Common myeloid progenitor, CD34-positive (primary cell): ENCODE measurements at regions not wholly inside any gene's neighbourhood (a gene's known extent, or its start where the extent isn't known, plus 50 kb on each side); places are given as distances from the start of the nearest gene placed in this dataset.

ENCODE experiments used
- CTCF ChIA-PET: fragments of 350-600 bp; sonication (Branson Sonifier 250); formaldehyde crosslinking; loops from one replicate; lab custom pipeline; 2021; ENCODE audit warnings: antibody characterized with exemption; lab: Charles Lee
- POLR2A ChIA-PET: fragments of 350-600 bp; sonication (Branson Sonifier 250); formaldehyde crosslinking; loops from one replicate; lab custom pipeline; 2021; ENCODE audit warnings: antibody characterized with exemption; lab: Charles Lee
- DNase-seq, 3 donors: peaks; one replicate each; pipeline versions ENCODE4 v3.0.0 to v3.0.0-alpha.2; 2013
- H3K27ac ChIP-seq, 2 experiments: 1 replicate in 1 of 2; 2 replicates in 1 of 2; pipeline ENCODE4 v1.7.0; 2013; ENCODE audit warnings: inconsistent platforms in 2 of 2, low read length in 2 of 2, mild to moderate bottlenecking in 2 of 2, low read depth in 1 of 2, moderate library complexity in 1 of 2; ENCODE audit not compliant: severe bottlenecking in 2 of 2, insufficient read depth in 1 of 2, poor library complexity in 1 of 2
- H3K27me3 ChIP-seq, 5 experiments: replicated peaks in 2 of 5; 1 replicate in 3 of 5; 2 replicates in 2 of 5; pipeline versions ENCODE4 v1.6.1 to v1.7.0; 2013; ENCODE audit warnings: low read length in 4 of 5, mild to moderate bottlenecking in 2 of 5, moderate library complexity in 2 of 5, inconsistent platforms in 1 of 5; ENCODE audit not compliant: insufficient read depth in 5 of 5, control insufficient read depth in 4 of 5
- H3K36me3 ChIP-seq, 4 experiments: 1 replicate in 2 of 4; 2 replicates in 2 of 4; pipeline versions ENCODE4 v1.6.1 to v1.7.0; 2013; ENCODE audit warnings: low read length in 3 of 4, control low read depth in 1 of 4, mild to moderate bottlenecking in 1 of 4; ENCODE audit not compliant: control insufficient read depth in 4 of 4, insufficient read depth in 4 of 4
- H3K4me1 ChIP-seq, 4 experiments: 1 replicate in 3 of 4; 2 replicates in 1 of 4; pipeline versions ENCODE4 v1.6.1 to v1.7.1; 2013; ENCODE audit warnings: low read length in 3 of 4, mild to moderate bottlenecking in 3 of 4, control low read depth in 1 of 4, inconsistent platforms in 1 of 4, moderate library complexity in 1 of 4; ENCODE audit not compliant: control insufficient read depth in 4 of 4, insufficient read depth in 4 of 4; ENCODE audit errors: control extremely low read depth in 1 of 4
- H3K4me3 ChIP-seq, 7 experiments: 1 replicate in 4 of 7; 2 replicates in 3 of 7; pipeline versions ENCODE4 v1.5.1 to v1.7.0; 2013; ENCODE audit warnings: mild to moderate bottlenecking in 7 of 7, low read length in 6 of 7, moderate library complexity in 6 of 7, inconsistent platforms in 2 of 7, low read depth in 2 of 7, control low read depth in 1 of 7; ENCODE audit not compliant: insufficient read depth in 4 of 7, control insufficient read depth in 1 of 7; ENCODE audit errors: extremely low read depth in 1 of 7
- H3K9me3 ChIP-seq, 5 experiments: 1 replicate in 4 of 5; 2 replicates in 1 of 5; pipeline versions ENCODE4 v1.6.1 to v1.7.1; 2013; ENCODE audit warnings: low read length in 4 of 5, mild to moderate bottlenecking in 2 of 5, inconsistent platforms in 1 of 5, low read depth in 1 of 5, moderate library complexity in 1 of 5; ENCODE audit not compliant: control insufficient read depth in 4 of 5, insufficient read depth in 2 of 5; ENCODE audit errors: control extremely low read depth in 1 of 5
- WGBS: methylation state at CpG from one replicate; pipeline ENCODE4 v1.1.5; 2013; ENCODE audit not compliant: insufficient coverage; 5-methylcytosine and 5-hydroxymethylcytosine counted together

- Histone ChIP-seq H3K36me3 (no peaks in the 10 kb centered on the region), H3K27ac (no peak overlapping the region), H3K27me3 (no peaks in the 10 kb centered on the region), H3K4me1 (no peaks in the 10 kb centered on the region), H3K4me3 (no peak overlapping the region), H3K9me3 (no peaks in the 10 kb centered on the region)
- CTCF ChIA-PET: interaction anchor here (1.1 kb wide), 1 partner anchor 10 kb away, joined by 3 read pairs; no protein-coding TSS in a partner anchor
- 89% methylated on average over 19 of the region's 25 CpGs for WGBS
- POLR2A ChIA-PET: no interaction called here
- no peak for DNase-seq
Observed at GRCh38 chr12:111160350-111161241, 208.3 kb downstream of the PHETA1 start.

- POLR2A ChIA-PET: no interaction called here
- WGBS: 89% methylated on average over 4 of the region's 8 CpGs
Observed at GRCh38 chr12:111158992-111159391, 209.9 kb downstream of the PHETA1 start.

GRCh38 chr12:111157486-111157885 lies 211.4 kb downstream of the PHETA1 start:
- Histone ChIP-seq H3K36me3 (no peaks in the 10 kb centered on the region), H3K4me1 (no peaks in the 10 kb centered on the region), H3K4me3 (no peak overlapping the region), H3K27ac (no peak overlapping the region), H3K9me3 (no peaks in the 10 kb centered on the region), H3K27me3 (no peaks in the 10 kb centered on the region)
- CTCF ChIA-PET: no interaction called here
- WGBS: 100% methylated on average over 1 of the region's 2 CpGs
- POLR2A ChIA-PET: no interaction called here
- no peak for DNase-seq

More at GRCh38 chr12:111158992-111159391, 209.9 kb downstream of the PHETA1 start:
- CTCF ChIA-PET: interaction anchor here (0.6 to 0.9 kb wide), 2 partner anchors 13 to 1873 kb away, joined by 3 read pairs; no protein-coding TSS in a partner anchor
- DNase-seq: no peak
- no peaks in the 10 kb centered on the region for H3K4me1 ChIP-seq
- H3K36me3 ChIP-seq: no peaks in the 10 kb centered on the region
- H3K9me3 ChIP-seq: no peaks in the 10 kb centered on the region
- no peaks in the 10 kb centered on the region for H3K27me3 ChIP-seq
- no peak overlapping the region for H3K4me3 ChIP-seq
- no peak overlapping the region for H3K27ac ChIP-seq

- DNase-seq: no peak
- POLR2A ChIA-PET: no interaction called here
- H3K4me1 ChIP-seq: no peaks in the 10 kb centered on the region
- no peaks in the 10 kb centered on the region for H3K9me3 ChIP-seq
- no peaks in the 10 kb centered on the region for H3K27me3 ChIP-seq
- H3K27ac ChIP-seq: no peak overlapping the region
- CTCF ChIA-PET: interaction anchor here (0.6 kb wide), 1 partner anchor 139 kb away, joined by 3 read pairs; no protein-coding TSS in a partner anchor
- 100% methylated on average over 2 of the region's 3 CpGs for WGBS
- no peak overlapping the region for H3K4me3 ChIP-seq
- no peaks in the 10 kb centered on the region for H3K36me3 ChIP-seq
Observed at GRCh38 chr12:111156304-111156703, 212.6 kb downstream of the PHETA1 start.

GRCh38 chr12:111155521-111155920 lies 213.4 kb downstream of the PHETA1 start:
- WGBS: 80% methylated on average over 1 of the region's 8 CpGs
- no peak for DNase-seq
- no peaks in the 10 kb centered on the region for H3K9me3 ChIP-seq
- H3K4me3 ChIP-seq: no peak overlapping the region
- ChIA-PET CTCF (no interaction called here), POLR2A (no interaction called here)
- H3K36me3 ChIP-seq: no peaks in the 10 kb centered on the region
- no peaks in the 10 kb centered on the region for H3K27me3 ChIP-seq
- H3K27ac ChIP-seq: no peak overlapping the region
- peaks cover 0 to 3% (median 1%) of the 10 kb centered on the region in 4 experiments for H3K4me1 ChIP-seq

- ChIA-PET CTCF (no interaction called here), POLR2A (no interaction called here)
- Histone ChIP-seq H3K4me1 (peaks cover 0 to 8% (median 5%) of the 10 kb centered on the region in 4 experiments), H3K27ac (no peak overlapping the region), H3K36me3 (no peaks in the 10 kb centered on the region), H3K27me3 (no peaks in the 10 kb centered on the region), H3K4me3 (no peak overlapping the region), H3K9me3 (no peaks in the 10 kb centered on the region)
- WGBS: 89% methylated on average over 3 of the region's 3 CpGs
- DNase-seq: no peak
Observed at GRCh38 chr12:111155020-111155419, 213.9 kb downstream of the PHETA1 start.

GRCh38 chr12:111154147-111154834 lies 214.6 kb downstream of the PHETA1 start:
- CTCF ChIA-PET: no interaction called here
- no peak for DNase-seq
- Histone ChIP-seq H3K36me3 (no peaks in the 10 kb centered on the region), H3K4me1 (peaks cover 0 to 15% (median 7%) of the 10 kb centered on the region in 4 experiments), H3K27me3 (peaks cover 0 to 2% (median 0%) of the 10 kb centered on the region in 5 experiments), H3K27ac (no peak overlapping the region), H3K9me3 (no peaks in the 10 kb centered on the region), H3K4me3 (no peak overlapping the region)
- POLR2A ChIA-PET: no interaction called here
- WGBS: 79% methylated on average over 17 of the region's 19 CpGs
